Central memory CD8-positive, alpha-beta T cell (primary cell): ENCODE measurements at regions not wholly inside any gene's neighbourhood (a gene's known extent, or its start where the extent isn't known, plus 50 kb on each side); places are given as distances from the start of the nearest gene placed in this dataset.
"Not testable (repeated sequence)": the region's sequence is repeated elsewhere in the genome, so short reads cannot be mapped to it uniquely, and the experiment has no call there.

Experiments used
- ATAC-seq: fragments of 150-1000 bp; cut with Tn5 transposase; replicated peaks from 2 replicates; pipeline ENCODE4 v1.10.0; 2022; ENCODE audit warnings: mild to moderate bottlenecking, moderate FRiP score, moderate number of reproducible peaks; ENCODE audit not compliant: poor library complexity, severe bottlenecking; ENCODE audit errors: extremely low read depth
- DNase-seq, 2 donors: peaks; one replicate each; pipeline ENCODE4 v3.0.0; 2021; ENCODE audit warnings: low spot score in 2 of 2
- H3K27ac Mint-ChIP-seq: one replicate; pipeline ENCODE4 v1.8.0; 2022; ENCODE audit warnings: low read depth, mild to moderate bottlenecking, moderate library complexity, mixed read lengths
- H3K27me3 Mint-ChIP-seq: one replicate; pipeline ENCODE4 v1.8.0; 2022; ENCODE audit warnings: mixed read lengths
- H3K36me3 Mint-ChIP-seq: one replicate; pipeline ENCODE4 v1.8.0; 2022; ENCODE audit warnings: mild to moderate bottlenecking, moderate library complexity, mixed read lengths; ENCODE audit not compliant: insufficient read depth
- H3K4me1 Mint-ChIP-seq: one replicate; pipeline ENCODE4 v1.8.0; 2022; ENCODE audit warnings: mixed read lengths
- H3K4me3 Mint-ChIP-seq: one replicate; pipeline ENCODE4 v1.8.0; 2022; ENCODE audit warnings: mild to moderate bottlenecking, moderate library complexity, mixed read lengths
- H3K9me3 Mint-ChIP-seq: one replicate; pipeline ENCODE4 v1.8.0; 2022; ENCODE audit warnings: mixed read lengths

GRCh38 chr6:60695232-60695631, 1590.8 kb downstream of the KHDRBS2 start:
- no peak overlapping the region for H3K27ac Mint-ChIP-seq
- H3K36me3 Mint-ChIP-seq, result no peaks in the 10 kb centered on the region
- no peaks in the 10 kb centered on the region for H3K27me3 Mint-ChIP-seq
- no peak overlapping the region for H3K4me3 Mint-ChIP-seq
- ATAC-seq (no peak), DNase-seq (no peak)
- no peaks in the 10 kb centered on the region for H3K9me3 Mint-ChIP-seq
- no peaks in the 10 kb centered on the region for H3K4me1 Mint-ChIP-seq

GRCh38 chr6:60687085-60687484, 1598.9 kb downstream of the KHDRBS2 start:
- Mint-ChIP-seq H3K36me3 (no peaks in the 10 kb centered on the region), H3K27me3 (no peaks in the 10 kb centered on the region), H3K27ac (no peak overlapping the region), H3K9me3 (peaks cover 23% of the 10 kb centered on the region), H3K4me1 (no peaks in the 10 kb centered on the region), H3K4me3 (no peak overlapping the region)
- no peak for DNase-seq
- no peak for ATAC-seq

- Mint-ChIP-seq H3K4me1 (no peaks in the 10 kb centered on the region), H3K4me3 (no peak overlapping the region), H3K9me3 (peaks cover 35% of the 10 kb centered on the region), H3K36me3 (no peaks in the 10 kb centered on the region), H3K27ac (no peak overlapping the region), H3K27me3 (no peaks in the 10 kb centered on the region)
- ATAC-seq, result no peak
- no peak for DNase-seq
These were observed 1604.2 kb downstream of the KHDRBS2 start for GRCh38 chr6:60681806-60682205.

GRCh38 chr6:60679175-60679574, 1606.8 kb downstream of the KHDRBS2 start:
- no peak overlapping the region for H3K27ac Mint-ChIP-seq
- H3K9me3 Mint-ChIP-seq, result peaks cover 23% of the 10 kb centered on the region
- no peaks in the 10 kb centered on the region for H3K27me3 Mint-ChIP-seq
- no peak for DNase-seq
- no peaks in the 10 kb centered on the region for H3K4me1 Mint-ChIP-seq
- H3K36me3 Mint-ChIP-seq, result no peaks in the 10 kb centered on the region
- no peak for ATAC-seq
- H3K4me3 Mint-ChIP-seq, result no peak overlapping the region

- no peak for DNase-seq
- no peak overlapping the region for H3K27ac Mint-ChIP-seq
These were observed 1614.7 kb downstream of the KHDRBS2 start for GRCh38 chr6:60671369-60671768.

GRCh38 chr6:60670036-60670435, 1616.0 kb downstream of the KHDRBS2 start:
- no peak for ATAC-seq
- Mint-ChIP-seq H3K4me3 (no peak overlapping the region), H3K27ac (no peak overlapping the region), H3K27me3 (no peaks in the 10 kb centered on the region), H3K9me3 (peaks cover 37% of the 10 kb centered on the region), H3K4me1 (no peaks in the 10 kb centered on the region), H3K36me3 (no peaks in the 10 kb centered on the region)
- DNase-seq, result no peak

More at GRCh38 chr6:60671369-60671768, 1614.7 kb downstream of the KHDRBS2 start:
- ATAC-seq, result no peak
- Mint-ChIP-seq H3K36me3 (no peaks in the 10 kb centered on the region), H3K27me3 (no peaks in the 10 kb centered on the region), H3K4me1 (no peaks in the 10 kb centered on the region), H3K4me3 (no peak overlapping the region), H3K9me3 (peaks cover 26% of the 10 kb centered on the region)

- Mint-ChIP-seq H3K27ac (no peak overlapping the region), H3K4me3 (no peak overlapping the region), H3K36me3 (no peaks in the 10 kb centered on the region), H3K9me3 (peaks cover 40% of the 10 kb centered on the region), H3K4me1 (no peaks in the 10 kb centered on the region), H3K27me3 (no peaks in the 10 kb centered on the region)
- ATAC-seq, result no peak
- DNase-seq, result no peak
These were observed 1617.6 kb downstream of the KHDRBS2 start for GRCh38 chr6:60668428-60668827.

GRCh38 chr6:60663199-60663598, 1622.8 kb downstream of the KHDRBS2 start:
- not testable (repeated sequence) for DNase-seq, ATAC-seq, H3K4me3 Mint-ChIP-seq, H3K4me1 Mint-ChIP-seq, H3K27me3 Mint-ChIP-seq, H3K36me3 Mint-ChIP-seq, H3K27ac Mint-ChIP-seq
- peaks cover 51% of the 10 kb centered on the region for H3K9me3 Mint-ChIP-seq

- Mint-ChIP-seq H3K4me1 (no peaks in the 10 kb centered on the region), H3K27ac (no peak overlapping the region), H3K9me3 (peaks cover 31% of the 10 kb centered on the region), H3K4me3 (no peak overlapping the region), H3K27me3 (no peaks in the 10 kb centered on the region), H3K36me3 (no peaks in the 10 kb centered on the region)
- no peak for ATAC-seq
- DNase-seq, result no peak
These were observed 1642.2 kb downstream of the KHDRBS2 start for GRCh38 chr6:60643870-60644269.

- not testable (repeated sequence) for ATAC-seq, DNase-seq, H3K27me3 Mint-ChIP-seq, H3K4me3 Mint-ChIP-seq, H3K4me1 Mint-ChIP-seq, H3K27ac Mint-ChIP-seq, H3K36me3 Mint-ChIP-seq
- peaks cover 27% of the 10 kb centered on the region for H3K9me3 Mint-ChIP-seq
These were observed 1646.8 kb downstream of the KHDRBS2 start for GRCh38 chr6:60639185-60639584.
